ENCODE measurements at regions not wholly inside any gene's neighbourhood (a gene's known extent, or its start where the extent isn't known, plus 50 kb on each side); places are given as distances from the start of the nearest gene placed in this dataset.

GRCh38 chr11:80505771-80506170 lies 1064.9 kb upstream of the TENM4 start:
- Histone ChIP-seq H3K27me3 (ENCODE audit: control insufficient read depth, insufficient read depth, low read length) (no peaks in the 10 kb centered on the region), H3K36me3 (ENCODE audit: control insufficient read depth, insufficient read depth, low read length) (no peaks in the 10 kb centered on the region), H3K4me1 (ENCODE audit: control insufficient read depth, insufficient read depth, low read length) (no peaks in the 10 kb centered on the region), H3K9me3 (ENCODE audit: control insufficient read depth, insufficient read depth, low read depth, low read length) (no peaks in the 10 kb centered on the region), H3K27ac (ENCODE audit: low read length) (no peak overlapping the region), H3K4me3 (ENCODE audit: low read depth in 2 of 2, low read length in 2 of 2) (no peak overlapping the region)
- ATAC-seq (no peak), DNase-seq (ENCODE audit: low read depth, low spot score) (no peak)
- in situ Hi-C loops (cut with HindIII; ENCODE audit: low pct_unique_long_range_greater_than_20kb, low sequenced_read_pairs) = no loop called here
- CTCF ChIA-PET = no interaction called here
- TF ChIP-seq SIN3A (IDR thresholded peaks at IDR 0.05; ENCODE audit: borderline replicate concordance, insufficient read depth, low read depth, low read length) (no peak), POLR2AphosphoS5 (IDR thresholded peaks at IDR 0.05; ENCODE audit: low read depth, low read length) (no peak)
- intact Hi-C loops (cut with micrococcal nuclease; ENCODE audit: unreplicated experiment) = loop anchor here (10.0 kb wide), 1 partner anchor 199 kb away; no protein-coding TSS in a partner anchor
- no TSS peak for BruUV-seq (replicated peaks)
- POLR2A ChIA-PET = no interaction called here

- in situ Hi-C loops (cut with HindIII; ENCODE audit: low pct_unique_long_range_greater_than_20kb, low sequenced_read_pairs) = no loop called here
Observed at GRCh38 chr11:80503990-80504389, 1063.2 kb upstream of the TENM4 start.

More at GRCh38 chr11:80503990-80504389, 1063.2 kb upstream of the TENM4 start:
- no peaks in the 10 kb centered on the region for H3K27me3 ChIP-seq (ENCODE audit: control insufficient read depth, insufficient read depth, low read length)
- TF ChIP-seq SIN3A (IDR thresholded peaks at IDR 0.05; ENCODE audit: borderline replicate concordance, insufficient read depth, low read depth, low read length) (no peak), TCF7L2 (IDR thresholded peaks at IDR 0.05; ENCODE audit: low read depth, low read length) (no peak), REST (IDR thresholded peaks at IDR 0.05; ENCODE audit: insufficient read depth in 1 of 2, low read depth in 2 of 2, low read length in 1 of 2) (no peak), POLR2AphosphoS5 (IDR thresholded peaks at IDR 0.05; ENCODE audit: low read depth, low read length) (no peak), CTCF (IDR thresholded peaks at IDR 0.05) (no peak)
- ATAC-seq (no peak), DNase-seq (ENCODE audit: low read depth, low spot score) (no peak)
- H3K9me3 ChIP-seq (ENCODE audit: control insufficient read depth, insufficient read depth, low read depth, low read length) = no peaks in the 10 kb centered on the region
- BruUV-seq (replicated peaks) = no TSS peak
- ChIA-PET POLR2A (no interaction called here), CTCF (no interaction called here)
- H3K4me3 ChIP-seq (ENCODE audit: low read depth in 2 of 2, low read length in 2 of 2) = no peak overlapping the region
- H3K4me1 ChIP-seq (ENCODE audit: control insufficient read depth, insufficient read depth, low read length) = no peaks in the 10 kb centered on the region
- no peak overlapping the region for H3K27ac ChIP-seq (ENCODE audit: low read length)
- H3K36me3 ChIP-seq (ENCODE audit: control insufficient read depth, insufficient read depth, low read length) = no peaks in the 10 kb centered on the region
- intact Hi-C loops (cut with micrococcal nuclease; ENCODE audit: unreplicated experiment) = loop anchor here (10.0 kb wide), 1 partner anchor 201 kb away; no protein-coding TSS in a partner anchor

Measured in Panc1 (cell line).